Stimulated activated memory B cell treated with anti-CD40 and anti-IgM and Interleukin-4, amounts not matched to agents 10 μg/mL and 1 μg/mL and 100 μg/mL, for 72 hours (primary cell): ENCODE measurements at regions not wholly inside any gene's neighbourhood (a gene's known extent, or its start where the extent isn't known, plus 50 kb on each side); places are given as distances from the start of the nearest gene placed in this dataset.
A peak's percentile ranks its signal among the peaks of the same experiment; 100 is the strongest.
"Not testable (repeated sequence)": the region's sequence is repeated elsewhere in the genome, so short reads cannot be mapped to it uniquely, and the experiment has no call there.

Experiments used
- ATAC-seq: fragments of 150-1000 bp; cut with Tn5 transposase; 2 replicates; pipeline ENCODE4 v1.10.0; 2021
- H3K27ac Mint-ChIP-seq: one replicate; pipeline ENCODE4 v1.8.0; 2022; ENCODE audit warnings: mild to moderate bottlenecking, mixed read lengths
- H3K27me3 Mint-ChIP-seq: one replicate; pipeline ENCODE4 v1.8.0; 2022; ENCODE audit warnings: mixed read lengths
- H3K36me3 Mint-ChIP-seq: one replicate; pipeline ENCODE4 v1.8.0; 2022; ENCODE audit warnings: mixed read lengths
- H3K4me1 Mint-ChIP-seq: one replicate; pipeline ENCODE4 v1.8.0; 2022; ENCODE audit warnings: mixed read lengths
- H3K4me3 Mint-ChIP-seq: one replicate; pipeline ENCODE4 v1.8.0; 2022; ENCODE audit warnings: mild to moderate bottlenecking, moderate library complexity, mixed read lengths
- H3K9me3 Mint-ChIP-seq: one replicate; pipeline ENCODE4 v1.8.0; 2022; ENCODE audit warnings: mixed read lengths

GRCh38 chr12:75748136-75748535 lies 236.7 kb upstream of the KRR1 start:
- Mint-ChIP-seq H3K4me3 (no peak overlapping the region), H3K9me3 (peaks cover 3% of the 10 kb centered on the region), H3K27me3 (no peaks in the 10 kb centered on the region), H3K4me1 (no peaks in the 10 kb centered on the region), H3K36me3 (no peaks in the 10 kb centered on the region), H3K27ac (no peak overlapping the region)
- ATAC-seq, result no peak

GRCh38 chr12:75747572-75748021 lies 236.2 kb upstream of the KRR1 start:
- Mint-ChIP-seq H3K4me1 (no peaks in the 10 kb centered on the region), H3K27me3 (no peaks in the 10 kb centered on the region), H3K9me3 (peaks cover 3% of the 10 kb centered on the region), H3K4me3 (no peak overlapping the region), H3K36me3 (no peaks in the 10 kb centered on the region), H3K27ac (no peak overlapping the region)
- ATAC-seq, result no peak

GRCh38 chr12:75746621-75747020 lies 235.2 kb upstream of the KRR1 start:
- no peaks in the 10 kb centered on the region for H3K27me3 Mint-ChIP-seq
- ATAC-seq, result no peak
- no peaks in the 10 kb centered on the region for H3K4me1 Mint-ChIP-seq
- no peak overlapping the region for H3K27ac Mint-ChIP-seq
- H3K9me3 Mint-ChIP-seq, result peaks cover 3% of the 10 kb centered on the region
- no peaks in the 10 kb centered on the region for H3K36me3 Mint-ChIP-seq
- H3K4me3 Mint-ChIP-seq, result no peak overlapping the region

DNA sequence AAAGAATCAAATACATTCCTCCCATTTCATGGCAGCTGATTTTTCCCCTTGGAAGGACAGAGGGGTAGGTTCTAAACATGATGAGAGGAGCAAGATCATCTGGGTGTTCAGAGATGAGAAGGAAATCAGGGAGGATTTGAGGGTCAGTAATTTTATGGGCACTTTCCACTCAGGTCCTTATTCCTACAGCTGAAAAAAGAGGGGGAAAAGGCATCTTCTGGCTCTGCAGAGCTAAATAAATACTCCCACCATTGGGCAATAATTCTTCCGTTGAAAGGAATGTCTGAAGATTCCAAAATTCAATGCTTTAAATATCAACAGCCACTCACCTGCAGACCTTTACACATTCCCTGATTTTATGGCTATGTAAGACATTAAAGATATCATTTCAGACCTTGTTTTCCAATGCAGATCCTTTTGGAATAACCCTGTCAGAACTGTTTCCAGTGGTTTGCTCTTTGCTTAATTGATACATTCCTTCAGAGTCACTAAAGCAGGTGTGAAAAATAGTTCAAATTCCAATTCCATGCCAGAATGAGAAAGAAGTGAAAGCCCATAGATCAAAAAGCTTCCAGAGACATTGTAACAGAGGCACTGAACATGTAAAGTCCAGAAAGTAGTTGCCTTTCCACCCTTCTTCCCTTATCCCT lies 233.3 kb upstream of the KRR1 start:
- Mint-ChIP-seq H3K36me3 (no peaks in the 10 kb centered on the region), H3K9me3 (peaks cover 3% of the 10 kb centered on the region), H3K27me3 (no peaks in the 10 kb centered on the region), H3K4me3 (no peak overlapping the region), H3K4me1 (no peaks in the 10 kb centered on the region), H3K27ac (no peak overlapping the region)
- no peak for ATAC-seq

- no peak for ATAC-seq
- H3K36me3 Mint-ChIP-seq, result no peaks in the 10 kb centered on the region
- H3K4me3 Mint-ChIP-seq, result no peak overlapping the region
- no peaks in the 10 kb centered on the region for H3K9me3 Mint-ChIP-seq
- no peaks in the 10 kb centered on the region for H3K4me1 Mint-ChIP-seq
- no peaks in the 10 kb centered on the region for H3K27me3 Mint-ChIP-seq
- no peak overlapping the region for H3K27ac Mint-ChIP-seq
These were observed 231.6 kb upstream of the KRR1 start for GRCh38 chr12:75742961-75743360.

GRCh38 chr12:75742048-75742447 lies 230.6 kb upstream of the KRR1 start:
- no peaks in the 10 kb centered on the region for H3K27me3 Mint-ChIP-seq
- no peak overlapping the region for H3K27ac Mint-ChIP-seq
- H3K36me3 Mint-ChIP-seq, result no peaks in the 10 kb centered on the region
- H3K4me3 Mint-ChIP-seq, result no peak overlapping the region
- no peak for ATAC-seq
- no peaks in the 10 kb centered on the region for H3K4me1 Mint-ChIP-seq
- no peaks in the 10 kb centered on the region for H3K9me3 Mint-ChIP-seq

- no peak overlapping the region for H3K27ac Mint-ChIP-seq
- no peaks in the 10 kb centered on the region for H3K9me3 Mint-ChIP-seq
- ATAC-seq, result no peak
- no peaks in the 10 kb centered on the region for H3K27me3 Mint-ChIP-seq
- no peaks in the 10 kb centered on the region for H3K4me1 Mint-ChIP-seq
- H3K36me3 Mint-ChIP-seq, result no peaks in the 10 kb centered on the region
- H3K4me3 Mint-ChIP-seq, result no peak overlapping the region
These were observed 228.5 kb upstream of the KRR1 start for GRCh38 chr12:75739912-75740311.

- H3K9me3 Mint-ChIP-seq, H3K27me3 Mint-ChIP-seq, H3K4me3 Mint-ChIP-seq, ATAC-seq, H3K36me3 Mint-ChIP-seq, H3K4me1 Mint-ChIP-seq, H3K27ac Mint-ChIP-seq: not testable (repeated sequence)
These were observed 227.7 kb upstream of the KRR1 start for GRCh38 chr12:75739098-75739497.

GRCh38 chr12:75738486-75738885 lies 227.1 kb upstream of the KRR1 start:
- H3K4me3 Mint-ChIP-seq, result no peak overlapping the region
- no peaks in the 10 kb centered on the region for H3K36me3 Mint-ChIP-seq
- H3K27me3 Mint-ChIP-seq, result no peaks in the 10 kb centered on the region
- no peaks in the 10 kb centered on the region for H3K4me1 Mint-ChIP-seq
- ATAC-seq, result peak; percentile 92
- no peaks in the 10 kb centered on the region for H3K9me3 Mint-ChIP-seq
- H3K27ac Mint-ChIP-seq, result no peak overlapping the region

GRCh38 chr12:75735853-75736252 lies 224.4 kb upstream of the KRR1 start:
- Mint-ChIP-seq H3K27ac (no peak overlapping the region), H3K36me3 (no peaks in the 10 kb centered on the region), H3K4me3 (no peak overlapping the region), H3K4me1 (no peaks in the 10 kb centered on the region), H3K27me3 (no peaks in the 10 kb centered on the region), H3K9me3 (no peaks in the 10 kb centered on the region)
- peak; percentile 22 for ATAC-seq

- H3K36me3 Mint-ChIP-seq, result no peaks in the 10 kb centered on the region
- peaks cover 9% of the 10 kb centered on the region for H3K27me3 Mint-ChIP-seq
- no peak overlapping the region for H3K4me3 Mint-ChIP-seq
- ATAC-seq, result no peak
- H3K9me3 Mint-ChIP-seq, result no peaks in the 10 kb centered on the region
- no peaks in the 10 kb centered on the region for H3K4me1 Mint-ChIP-seq
- H3K27ac Mint-ChIP-seq, result no peak overlapping the region
These were observed 217.4 kb upstream of the KRR1 start for GRCh38 chr12:75728826-75729225.

DNA sequence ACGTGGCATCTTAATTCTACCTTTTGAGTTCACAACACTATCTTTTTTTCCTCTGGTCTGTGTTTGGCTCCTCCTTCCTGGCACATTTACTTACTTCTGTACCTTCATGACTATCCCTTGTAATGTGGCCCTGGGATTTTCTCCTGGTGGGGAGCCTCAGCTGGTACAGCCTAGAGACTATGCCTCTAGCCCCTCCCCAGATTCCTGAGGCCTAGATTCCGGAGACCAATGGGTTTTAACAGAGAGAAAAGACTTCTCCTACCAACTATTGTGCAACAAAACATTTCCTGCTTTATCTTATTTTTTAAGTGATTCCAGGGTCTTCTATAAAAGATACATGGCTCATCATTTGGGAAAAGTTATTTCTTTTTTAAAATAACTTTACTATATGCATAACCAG lies 216.2 kb upstream of the KRR1 start:
- H3K36me3 Mint-ChIP-seq, result no peaks in the 10 kb centered on the region
- H3K27me3 Mint-ChIP-seq, result peaks cover 9% of the 10 kb centered on the region
- no peak for ATAC-seq
- H3K27ac Mint-ChIP-seq, result no peak overlapping the region
- peaks cover 2% of the 10 kb centered on the region for H3K4me1 Mint-ChIP-seq
- no peaks in the 10 kb centered on the region for H3K9me3 Mint-ChIP-seq
- no peak overlapping the region for H3K4me3 Mint-ChIP-seq

DNA sequence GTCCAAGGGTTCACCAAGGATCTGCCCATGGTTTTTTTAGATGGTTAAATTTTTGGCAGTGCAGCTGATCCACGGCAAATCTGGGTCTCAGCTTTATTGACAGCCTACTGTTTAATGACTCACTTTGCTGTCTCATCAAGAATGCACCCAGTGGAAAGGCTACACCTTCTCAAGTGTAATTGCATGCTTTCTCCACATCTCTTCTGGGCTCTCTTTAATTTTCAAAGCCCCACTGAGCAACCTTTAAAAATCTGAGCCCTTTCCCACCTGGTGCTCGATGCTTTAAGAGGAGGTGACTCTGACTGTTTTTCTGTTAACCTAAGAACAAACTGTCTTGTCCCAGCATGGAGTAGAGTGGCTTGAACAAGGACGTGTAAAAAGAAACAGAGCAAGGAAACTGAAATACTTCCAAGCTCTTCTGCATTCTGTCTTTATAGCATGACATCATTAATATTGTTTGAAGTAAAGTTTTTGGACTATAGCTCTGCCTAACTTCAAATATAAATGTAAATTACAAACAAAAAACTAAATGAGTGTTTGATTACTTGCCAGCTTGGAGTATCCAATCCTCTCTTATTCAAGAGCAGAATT lies 214.2 kb upstream of the KRR1 start:
- ATAC-seq, result no peak
- Mint-ChIP-seq H3K9me3 (no peaks in the 10 kb centered on the region), H3K36me3 (no peaks in the 10 kb centered on the region), H3K27ac (no peak overlapping the region), H3K4me1 (peaks cover 6% of the 10 kb centered on the region), H3K4me3 (no peak overlapping the region), H3K27me3 (peaks cover 11% of the 10 kb centered on the region)

DNA sequence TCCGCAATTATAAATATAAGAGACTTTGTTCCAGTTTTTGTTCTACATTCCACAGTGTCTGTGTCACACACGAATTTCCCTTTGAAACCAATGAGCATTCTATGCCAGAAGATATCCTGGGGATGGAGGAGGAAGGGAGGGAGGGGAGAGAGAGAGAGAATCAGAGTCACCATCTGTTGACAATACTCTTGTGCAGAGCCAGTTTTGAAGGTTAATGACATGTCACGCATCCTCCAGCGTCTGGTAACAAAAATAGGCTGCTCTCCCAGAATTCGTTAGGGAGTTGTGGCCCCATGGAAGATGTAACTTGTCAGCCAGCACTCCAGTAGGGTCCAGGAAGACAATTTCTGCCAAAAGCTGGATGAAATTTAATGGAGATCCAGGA lies 213.5 kb upstream of the KRR1 start:
- no peak for ATAC-seq
- H3K9me3 Mint-ChIP-seq, result no peaks in the 10 kb centered on the region
- no peak overlapping the region for H3K27ac Mint-ChIP-seq
- H3K4me1 Mint-ChIP-seq, result peaks cover 6% of the 10 kb centered on the region
- H3K36me3 Mint-ChIP-seq, result no peaks in the 10 kb centered on the region
- no peak overlapping the region for H3K4me3 Mint-ChIP-seq
- H3K27me3 Mint-ChIP-seq, result peaks cover 18% of the 10 kb centered on the region

DNA sequence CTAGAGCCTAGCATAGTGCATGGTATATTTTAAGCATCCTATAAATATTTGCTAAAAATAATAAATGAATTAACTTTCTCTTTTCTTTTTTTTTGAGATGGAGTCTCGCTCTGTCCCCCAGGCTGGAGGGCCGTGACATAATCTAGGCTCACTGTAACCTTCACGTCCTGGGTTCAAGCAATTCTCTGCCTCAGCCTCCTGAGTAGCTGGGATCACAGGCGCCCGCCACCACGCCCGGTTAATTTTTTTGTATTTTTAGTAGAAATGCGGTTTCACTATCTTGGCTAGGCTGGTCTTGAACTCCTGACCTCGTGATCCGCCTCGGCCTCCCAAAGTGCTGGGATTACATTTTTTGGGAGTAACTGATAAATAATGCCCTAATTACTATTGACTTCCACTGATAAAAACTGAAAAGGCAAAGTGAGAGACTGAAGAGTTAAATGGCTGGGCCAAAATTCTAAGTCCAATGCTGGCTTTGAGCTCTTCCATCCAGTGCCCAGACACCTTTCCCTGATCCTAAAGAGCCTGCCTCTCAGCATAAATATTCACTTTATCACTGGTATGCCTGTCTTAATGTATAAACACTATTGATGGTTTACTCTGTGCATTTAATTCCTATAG lies 213.0 kb upstream of the KRR1 start:
- peaks cover 6% of the 10 kb centered on the region for H3K4me1 Mint-ChIP-seq
- H3K4me3 Mint-ChIP-seq, result no peak overlapping the region
- H3K27ac Mint-ChIP-seq, result no peak overlapping the region
- ATAC-seq, result no peak
- no peaks in the 10 kb centered on the region for H3K9me3 Mint-ChIP-seq
- peaks cover 19% of the 10 kb centered on the region for H3K27me3 Mint-ChIP-seq
- no peaks in the 10 kb centered on the region for H3K36me3 Mint-ChIP-seq

- ATAC-seq, result peak; percentile 51
- Mint-ChIP-seq H3K9me3 (no peaks in the 10 kb centered on the region), H3K4me1 (peaks cover 6% of the 10 kb centered on the region), H3K36me3 (no peaks in the 10 kb centered on the region), H3K27me3 (peaks cover 16% of the 10 kb centered on the region), H3K4me3 (no peak overlapping the region), H3K27ac (no peak overlapping the region)
These were observed 211.3 kb upstream of the KRR1 start for GRCh38 chr12:75722714-75723200.
